Ishikawa (cell line): ENCODE measurements at regions not wholly inside any gene's neighbourhood (a gene's known extent, or its start where the extent isn't known, plus 50 kb on each side); places are given as distances from the start of the nearest gene placed in this dataset.

ENCODE experiments used
- EGR1 ChIP-seq: IDR thresholded peaks from 2 replicates; pipeline ENCODE4 v1.6.1; 2012
- EP300 ChIP-seq: IDR thresholded peaks from 2 replicates; pipeline ENCODE4 v1.6.1; 2012; ENCODE audit warnings: borderline replicate concordance
- FOXM1 ChIP-seq: IDR thresholded peaks from 2 replicates; pipeline ENCODE4 v1.6.1; 2012; ENCODE audit warnings: low read depth, borderline replicate concordance
- NFIC ChIP-seq: IDR thresholded peaks from 2 replicates; pipeline ENCODE4 v1.6.1; 2012
- RAD21 ChIP-seq: IDR thresholded peaks from 2 replicates; pipeline ENCODE4 v1.6.1; 2012; ENCODE audit warnings: low read depth
- TAF1 ChIP-seq: IDR thresholded peaks from 2 replicates; pipeline ENCODE4 v1.6.1; 2012; ENCODE audit warnings: low read depth, mild to moderate bottlenecking
- TCF12 ChIP-seq: IDR thresholded peaks from 2 replicates; pipeline ENCODE4 v1.6.1; 2012; ENCODE audit warnings: low read depth
- TEAD4 ChIP-seq: IDR thresholded peaks from 2 replicates; pipeline ENCODE4 v1.6.1; 2012
- YY1 ChIP-seq: IDR thresholded peaks from 2 replicates; pipeline ENCODE4 v1.6.1; 2012; ENCODE audit warnings: low read depth
- ZBTB7A ChIP-seq: IDR thresholded peaks from 2 replicates; pipeline ENCODE4 v1.6.1; 2012; ENCODE audit warnings: low read depth
- TF ChIP-seq, protein P1 (sequence below): IDR thresholded peaks from 2 replicates; pipeline ENCODE4 v1.6.1; 2012; ENCODE audit warnings: low read depth, mild to moderate bottlenecking
- TF ChIP-seq, protein P2 (sequence below): IDR thresholded peaks from 2 replicates; pipeline ENCODE4 v1.6.1; 2012
- TF ChIP-seq, protein P3 (sequence below): IDR thresholded peaks from 2 replicates; pipeline ENCODE4 v1.6.1; 2012

DNA sequence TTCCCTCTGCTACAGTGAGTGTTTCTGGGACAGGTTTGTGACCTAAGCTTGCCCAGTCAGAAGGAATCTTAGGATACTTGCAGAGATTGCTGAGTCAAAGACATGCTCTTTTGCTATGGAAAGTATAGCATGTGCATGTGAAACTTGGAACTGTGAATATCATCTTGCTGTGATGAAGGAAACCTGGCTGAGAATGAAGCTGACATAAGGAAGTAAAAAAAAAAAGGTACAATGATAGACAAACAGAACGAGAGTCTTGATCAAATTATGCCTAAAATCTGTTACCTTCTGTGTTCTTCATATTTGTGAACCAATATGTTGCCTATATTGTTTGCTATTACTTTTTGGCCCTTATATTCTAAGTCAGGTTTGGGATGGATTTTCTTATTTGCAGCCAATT lies 525.7 kb downstream of the NPIPA7 start:
- TF ChIP-seq, protein P1, sequence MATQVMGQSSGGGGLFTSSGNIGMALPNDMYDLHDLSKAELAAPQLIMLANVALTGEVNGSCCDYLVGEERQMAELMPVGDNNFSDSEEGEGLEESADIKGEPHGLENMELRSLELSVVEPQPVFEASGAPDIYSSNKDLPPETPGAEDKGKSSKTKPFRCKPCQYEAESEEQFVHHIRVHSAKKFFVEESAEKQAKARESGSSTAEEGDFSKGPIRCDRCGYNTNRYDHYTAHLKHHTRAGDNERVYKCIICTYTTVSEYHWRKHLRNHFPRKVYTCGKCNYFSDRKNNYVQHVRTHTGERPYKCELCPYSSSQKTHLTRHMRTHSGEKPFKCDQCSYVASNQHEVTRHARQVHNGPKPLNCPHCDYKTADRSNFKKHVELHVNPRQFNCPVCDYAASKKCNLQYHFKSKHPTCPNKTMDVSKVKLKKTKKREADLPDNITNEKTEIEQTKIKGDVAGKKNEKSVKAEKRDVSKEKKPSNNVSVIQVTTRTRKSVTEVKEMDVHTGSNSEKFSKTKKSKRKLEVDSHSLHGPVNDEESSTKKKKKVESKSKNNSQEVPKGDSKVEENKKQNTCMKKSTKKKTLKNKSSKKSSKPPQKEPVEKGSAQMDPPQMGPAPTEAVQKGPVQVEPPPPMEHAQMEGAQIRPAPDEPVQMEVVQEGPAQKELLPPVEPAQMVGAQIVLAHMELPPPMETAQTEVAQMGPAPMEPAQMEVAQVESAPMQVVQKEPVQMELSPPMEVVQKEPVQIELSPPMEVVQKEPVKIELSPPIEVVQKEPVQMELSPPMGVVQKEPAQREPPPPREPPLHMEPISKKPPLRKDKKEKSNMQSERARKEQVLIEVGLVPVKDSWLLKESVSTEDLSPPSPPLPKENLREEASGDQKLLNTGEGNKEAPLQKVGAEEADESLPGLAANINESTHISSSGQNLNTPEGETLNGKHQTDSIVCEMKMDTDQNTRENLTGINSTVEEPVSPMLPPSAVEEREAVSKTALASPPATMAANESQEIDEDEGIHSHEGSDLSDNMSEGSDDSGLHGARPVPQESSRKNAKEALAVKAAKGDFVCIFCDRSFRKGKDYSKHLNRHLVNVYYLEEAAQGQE = no peak
- TF ChIP-seq EP300 (no peak), TEAD4 (no peak), TAF1 (no peak), RAD21 (no peak), EGR1 (no peak), NFIC (no peak), YY1 (no peak), TCF12 (no peak), FOXM1 (no peak), ZBTB7A (no peak)
- TF ChIP-seq, protein P2, sequence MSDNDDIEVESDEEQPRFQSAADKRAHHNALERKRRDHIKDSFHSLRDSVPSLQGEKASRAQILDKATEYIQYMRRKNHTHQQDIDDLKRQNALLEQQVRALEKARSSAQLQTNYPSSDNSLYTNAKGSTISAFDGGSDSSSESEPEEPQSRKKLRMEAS = no peak
- TF ChIP-seq, protein P3, sequence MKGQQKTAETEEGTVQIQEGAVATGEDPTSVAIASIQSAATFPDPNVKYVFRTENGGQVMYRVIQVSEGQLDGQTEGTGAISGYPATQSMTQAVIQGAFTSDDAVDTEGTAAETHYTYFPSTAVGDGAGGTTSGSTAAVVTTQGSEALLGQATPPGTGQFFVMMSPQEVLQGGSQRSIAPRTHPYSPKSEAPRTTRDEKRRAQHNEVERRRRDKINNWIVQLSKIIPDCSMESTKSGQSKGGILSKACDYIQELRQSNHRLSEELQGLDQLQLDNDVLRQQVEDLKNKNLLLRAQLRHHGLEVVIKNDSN = no peak
